SK-N-SH (cell line): ENCODE measurements at regions not wholly inside any gene's neighbourhood (a gene's known extent, or its start where the extent isn't known, plus 50 kb on each side); places are given as distances from the start of the nearest gene placed in this dataset.

Experiments used
- CTCF ChIA-PET: fragments of 300-600, 350-600 bp; formaldehyde crosslinking; extraction: SDS; loops from one replicate; lab custom pipeline; 2021; lab: Yijun Ruan, JAX
- POLR2A ChIA-PET: fragments of 350-600 bp; sonication (Branson Sonifier 250); formaldehyde crosslinking; extraction: SDS; loops from one replicate; lab custom pipeline; 2020; ENCODE audit warnings: antibody characterized with exemption, inconsistent platforms; lab: Yijun Ruan, JAX
- DNase-seq: peaks from one replicate; pipeline ENCODE4 v3.0.0; 2012
- H2AFZ ChIP-seq: fragments of 200-600 bp; sonication (generic); 2 replicates; pipeline ENCODE4 v1.8.1; 2016; ENCODE audit warnings: antibody characterized with exemption, mild to moderate bottlenecking, low read depth
- H3F3A ChIP-seq: fragments of 200-600 bp; sonication (generic); replicated peaks from 2 replicates; pipeline ENCODE3; 2016; ENCODE audit warnings: antibody characterized with exemption, mild to moderate bottlenecking; ENCODE audit not compliant: insufficient read depth
- H3K27ac ChIP-seq, 2 experiments: fragments of 200-500 bp in 1 of 2; fragments of 200-600 bp in 1 of 2; sonication (Bioruptor generic) in 1 of 2; sonication (generic), shearing (Covaris generic) in 1 of 2; 2 replicates each; pipeline versions ENCODE4 v1.5.1 to v1.6.1; 2014 to 2016; ENCODE audit warnings: low read depth in 2 of 2, inconsistent platforms in 1 of 2, low read length in 1 of 2, mild to moderate bottlenecking in 1 of 2, mixed read lengths in 1 of 2
- H3K27me3 ChIP-seq: fragments of 200-600 bp; sonication (generic), shearing (Covaris generic); 2 replicates; pipeline ENCODE4 v1.6.1; 2016; ENCODE audit warnings: mixed run types; ENCODE audit not compliant: insufficient read depth
- H3K36me3 ChIP-seq, 2 experiments: fragments of 200-500 bp in 1 of 2; fragments of 200-600 bp in 1 of 2; sonication (Bioruptor generic) in 1 of 2; sonication (generic) in 1 of 2; replicated peaks in 1 of 2; 2 replicates each; pipeline versions ENCODE3 to v1.5.1; 2014 to 2016; ENCODE audit warnings: low read length in 1 of 2, mild to moderate bottlenecking in 1 of 2; ENCODE audit not compliant: insufficient read depth in 2 of 2, control insufficient read depth in 1 of 2
- H3K4me1 ChIP-seq, 2 experiments: fragments of 200-500 bp in 1 of 2; fragments of 200-600 bp in 1 of 2; sonication (Bioruptor generic) in 1 of 2; sonication (generic), shearing (Covaris generic) in 1 of 2; 2 replicates each; pipeline versions ENCODE4 v1.5.1 to v1.6.1; 2014 to 2016; ENCODE audit warnings: low read depth in 1 of 2, low read length in 1 of 2, mixed run types in 1 of 2; ENCODE audit not compliant: insufficient read depth in 2 of 2, control insufficient read depth in 1 of 2
- H3K4me2 ChIP-seq: fragments of 200-600 bp; sonication (generic), shearing (Covaris generic); 2 replicates; pipeline ENCODE4 v1.6.1; 2017; ENCODE audit warnings: mixed run types
- H3K4me3 ChIP-seq, 2 experiments: fragments of 200-500 bp in 1 of 2; fragments of 200-600 bp in 1 of 2; sonication (Bioruptor generic) in 1 of 2; sonication (generic), shearing (Covaris generic) in 1 of 2; 2 replicates each; pipeline versions ENCODE4 v1.5.1 to v1.8.1; 2014 to 2016; ENCODE audit warnings: low read depth in 2 of 2, inconsistent platforms in 1 of 2, low read length in 1 of 2, mild to moderate bottlenecking in 1 of 2, mixed read lengths in 1 of 2, moderate library complexity in 1 of 2
- H3K79me2 ChIP-seq: fragments of 200-600 bp; sonication (generic); 2 replicates; pipeline ENCODE4 v1.8.1; 2017; ENCODE audit warnings: mild to moderate bottlenecking; ENCODE audit not compliant: insufficient read depth
- H3K9ac ChIP-seq: fragments of 200-600 bp; sonication (generic); 2 replicates; pipeline ENCODE4 v1.6.1; 2017; ENCODE audit warnings: mixed run types
- H3K9me2 ChIP-seq: fragments of 200-600 bp; sonication (generic); 2 replicates; pipeline ENCODE4 v1.6.1; 2017; ENCODE audit warnings: mixed run types
- H3K9me3 ChIP-seq: fragments of 200-600 bp; sonication (generic); 2 replicates; pipeline ENCODE4 v1.6.1; 2017; ENCODE audit warnings: mixed run types, mild to moderate bottlenecking, moderate library complexity
- H4K20me1 ChIP-seq: fragments of 200-600 bp; sonication (generic); 2 replicates; pipeline ENCODE4 v1.6.1; 2017; ENCODE audit warnings: mild to moderate bottlenecking, mixed run types; ENCODE audit not compliant: insufficient read depth
- EP300 ChIP-seq, 2 experiments: IDR thresholded peaks; 2 replicates each; pipeline versions ENCODE4 v1.4.0 to v1.6.1; 2012; ENCODE audit warnings: borderline replicate concordance in 1 of 2, low read depth in 1 of 2, low read length in 1 of 2
- FOXJ3 ChIP-seq: sonication (generic); formaldehyde crosslinking; IDR thresholded peaks from 2 replicates; pipeline ENCODE4 v1.5.1; 2020; ENCODE audit warnings: mild to moderate bottlenecking, missing genetic modification reagents
- FOXM1 ChIP-seq: IDR thresholded peaks from 2 replicates; pipeline ENCODE4 v1.4.0; 2012; ENCODE audit warnings: low read depth, mild to moderate bottlenecking
- GATA2 ChIP-seq: sonication (generic); formaldehyde crosslinking; IDR thresholded peaks from 2 replicates; pipeline ENCODE4 v1.5.0; 2020; ENCODE audit warnings: mild to moderate bottlenecking, missing genetic modification reagents
- IRF3 ChIP-seq: fragments of 150-350 bp; IDR thresholded peaks from 2 replicates; pipeline ENCODE4 v1.6.1; 2016; ENCODE audit warnings: mild to moderate bottlenecking, low read depth, low read length
- MEF2A ChIP-seq: IDR thresholded peaks from 2 replicates; pipeline ENCODE4 v1.4.0; 2012; ENCODE audit warnings: low read depth, borderline replicate concordance
- NRF1 ChIP-seq: IDR thresholded peaks from 2 replicates; pipeline ENCODE4 v1.6.1; 2012; ENCODE audit warnings: low read depth, mild to moderate bottlenecking, low read length
- PBX3 ChIP-seq: IDR thresholded peaks from 2 replicates; pipeline ENCODE4; 2012
- POLR2AphosphoS5 ChIP-seq: IDR thresholded peaks from 2 replicates; pipeline ENCODE4 v1.6.1; 2012; ENCODE audit warnings: low read depth, low read length
- REST ChIP-seq: IDR thresholded peaks from 2 replicates; pipeline ENCODE4 v1.6.1; 2012; ENCODE audit warnings: mild to moderate bottlenecking, low read depth, low read length, moderate library complexity
- SIN3A ChIP-seq: IDR thresholded peaks from 2 replicates; pipeline ENCODE4 v1.6.1; 2012; ENCODE audit warnings: low read depth, mild to moderate bottlenecking, low read length, moderate library complexity, borderline replicate concordance
- TAF1 ChIP-seq: IDR thresholded peaks from 2 replicates; pipeline ENCODE4 v1.6.1; 2012; ENCODE audit warnings: low read depth, mild to moderate bottlenecking, low read length, moderate library complexity, borderline replicate concordance
- TCF12 ChIP-seq: IDR thresholded peaks from 2 replicates; pipeline ENCODE4 v1.4.0; 2012
- TEAD4 ChIP-seq: IDR thresholded peaks from 2 replicates; pipeline ENCODE4 v1.4.0; 2012; ENCODE audit warnings: mild to moderate bottlenecking, borderline replicate concordance; ENCODE audit not compliant: insufficient read depth
- USF2 ChIP-seq: fragments of 150-350 bp; IDR thresholded peaks from 2 replicates; pipeline ENCODE4 v1.6.1; 2017; ENCODE audit warnings: antibody characterized with exemption, low read length, low read depth, borderline replicate concordance
- WGBS: methylation state at CpG from one replicate; pipeline ENCODE4 v1.1.6; 2017; ENCODE audit warnings: low lambda C conversion rate; 5-methylcytosine and 5-hydroxymethylcytosine counted together

- ChIA-PET POLR2A (no interaction called here), CTCF (no interaction called here)
- TF ChIP-seq PBX3, result no peak
- no peak for TF ChIP-seq POLR2AphosphoS5
- TF ChIP-seq USF2, result no peak
- no peak for TF ChIP-seq TCF12
- no peak for TF ChIP-seq EP300 (IDR thresholded peaks at IDR 0.05; ENCODE audit: borderline replicate concordance in 1 of 2, low read depth in 1 of 2, low read length in 1 of 2)
- TF ChIP-seq FOXM1, result no peak
- TF ChIP-seq FOXJ3 (CRISPR knock-in tag), result no peak
- no peak for TF ChIP-seq IRF3
- no peak for TF ChIP-seq TAF1
- TF ChIP-seq MEF2A, result no peak
- TF ChIP-seq GATA2, result no peak
- TF ChIP-seq REST, result no peak
- no peak for TF ChIP-seq SIN3A
- TF ChIP-seq NRF1, result no peak
- no peak for TF ChIP-seq TEAD4
- Histone ChIP-seq H3K9me2 (no peaks in the 10 kb centered on the region), H3K27ac (no peak overlapping the region), H3K4me3 (no peak overlapping the region), H3K4me1 (peaks cover 0 to 7% of the 10 kb centered on the region in 2 experiments; a peak in 1 of 4 replicates), H3K9me3 (no peaks in the 10 kb centered on the region), H3F3A (no peaks in the 10 kb centered on the region), H3K27me3 (no peaks in the 10 kb centered on the region), H3K36me3 (no peaks in the 10 kb centered on the region), H3K79me2 (no peaks in the 10 kb centered on the region), H2AFZ (no peak overlapping the region), H3K9ac (no peak overlapping the region), H3K4me2 (no peak overlapping the region), H4K20me1 (no peaks in the 10 kb centered on the region)
- DNase-seq, result no peak
- 13% methylated on average over 1 of the region's 3 CpGs for WGBS
Observed at GRCh38 chr1:106879538-106879937, 176.9 kb upstream of the PRMT6 start.
